GM12878 (cell line): ENCODE measurements at regions not wholly inside any gene's neighbourhood (a gene's known extent, or its start where the extent isn't known, plus 50 kb on each side); places are given as distances from the start of the nearest gene placed in this dataset.

Source experiments
- ATAC-seq: fragments of 200-7000 bp; cut with Tn5 transposase; 3 replicates; pipeline ENCODE4 v1.9.1; 2020; ENCODE audit warnings: mild to moderate bottlenecking, moderate library complexity
- BruUV-seq: library from RNA; stranded (reverse); fragments of 400-500 nt; replicated peaks from 2 replicates; lab custom pipeline; 2021; lab: Mats Ljungman, UMichigan
- CTCF ChIA-PET: fragments of 300-600 bp; sonication (Branson Sonifier 250); formaldehyde crosslinking; extraction: SDS; loops from one replicate; lab custom pipeline; 2021; ENCODE audit warnings: inconsistent platforms; lab: Yijun Ruan, JAX
- POLR2A ChIA-PET: fragments of 350-600 bp; formaldehyde crosslinking; extraction: SDS; loops from one replicate; lab custom pipeline; 2021; ENCODE audit warnings: inconsistent platforms; lab: Charles Lee
- RAD21 ChIA-PET: fragments of 300-600 bp; sonication (Branson Sonifier 250); formaldehyde crosslinking; loops from one replicate; lab custom pipeline; 2023; ENCODE audit warnings: antibody characterized with exemption; ENCODE audit not compliant: unreplicated experiment; lab: Charles Lee
- SMC1A ChIA-PET: fragments of 300-600 bp; sonication (Branson Sonifier 250); formaldehyde crosslinking; loops from one replicate; lab custom pipeline; 2023; ENCODE audit not compliant: unreplicated experiment, uncharacterized antibody; lab: Charles Lee
- DNase-seq: peaks from one replicate; pipeline ENCODE4 v3.0.0-alpha.2; 2011; ENCODE audit warnings: low read depth, low spot score
- FAIRE-seq: peaks from 3 replicates; lab custom pipeline; 2011; peaks lifted over from hg19 to GRCh38; lab: Jason Lieb, UNC
- H2AFZ ChIP-seq: 2 replicates; pipeline ENCODE4 v1.6.0; 2011; ENCODE audit warnings: low read depth, low read length, control low read depth; ENCODE audit not compliant: control insufficient read depth
- H3K27ac ChIP-seq: 2 replicates; pipeline ENCODE4 v1.5.1; 2011; ENCODE audit warnings: control low read depth; ENCODE audit not compliant: control insufficient read depth, insufficient read depth
- H3K27me3 ChIP-seq, 2 experiments: replicated peaks in 1 of 2; 2 replicates each; pipeline versions ENCODE4 v1.6.0 to v1.6.1; 2011; ENCODE audit warnings: low read length in 1 of 2; ENCODE audit not compliant: control insufficient read depth in 2 of 2, insufficient read depth in 2 of 2
- H3K36me3 ChIP-seq, 2 experiments: 2 replicates each; pipeline ENCODE4 v1.5.1; 2011; ENCODE audit warnings: low read length in 1 of 2; ENCODE audit not compliant: control insufficient read depth in 2 of 2, insufficient read depth in 2 of 2
- H3K4me1 ChIP-seq: 2 replicates; pipeline ENCODE4 v1.6.1; 2011; ENCODE audit warnings: mild to moderate bottlenecking, low read length, moderate library complexity, mixed read lengths; ENCODE audit not compliant: control insufficient read depth, insufficient read depth
- H3K4me2 ChIP-seq: 2 replicates; pipeline ENCODE4 v1.6.0; 2011; ENCODE audit warnings: control low read depth; ENCODE audit not compliant: control insufficient read depth, insufficient read depth
- H3K4me3 ChIP-seq: fragments of 200-600 bp; sonication (generic); 2 replicates; pipeline ENCODE4 v1.5.1; 2016
- H3K79me2 ChIP-seq: 2 replicates; pipeline ENCODE4 v1.6.0; 2011; ENCODE audit warnings: low read length; ENCODE audit not compliant: control insufficient read depth, insufficient read depth
- H3K9ac ChIP-seq: 2 replicates; pipeline ENCODE4 v1.8.0; 2011; ENCODE audit warnings: low read length, control low read depth, mixed read lengths; ENCODE audit not compliant: control insufficient read depth, insufficient read depth
- H3K9me3 ChIP-seq: replicated peaks from 3 replicates; pipeline ENCODE4 v1.5.1; 2011; ENCODE audit warnings: mild to moderate bottlenecking, low read length; ENCODE audit not compliant: control insufficient read depth, insufficient read depth
- H4K20me1 ChIP-seq: 2 replicates; pipeline ENCODE4 v1.6.0; 2011; ENCODE audit not compliant: control insufficient read depth, insufficient read depth
- CBX3 ChIP-seq: fragments of 200-600 bp; sonication (generic); IDR thresholded peaks from 2 replicates; pipeline ENCODE4 v1.6.1; 2016; ENCODE audit warnings: low read depth, borderline replicate concordance
- ELK1 ChIP-seq: IDR thresholded peaks from 2 replicates; pipeline ENCODE4 v1.6.1; 2012; ENCODE audit warnings: low read depth, low read length, improper control_type of control experiment
- ESRRA ChIP-seq: IDR thresholded peaks from 2 replicates; pipeline ENCODE4 v1.6.1; 2012; ENCODE audit warnings: mild to moderate bottlenecking, low read length, improper control_type of control experiment
- MTA2 ChIP-seq: fragments of 450-650 bp; IDR thresholded peaks from 2 replicates; pipeline ENCODE4 v1.6.1; 2016; ENCODE audit warnings: low read depth, mild to moderate bottlenecking, moderate library complexity
- SKIL ChIP-seq: fragments of 450-650 bp; IDR thresholded peaks from 2 replicates; pipeline ENCODE4 v1.6.1; 2017; ENCODE audit warnings: mild to moderate bottlenecking, low read depth, inconsistent platforms; ENCODE audit not compliant: poor library complexity, severe bottlenecking
- SRF ChIP-seq, 2 experiments: IDR thresholded peaks; 2 replicates each; pipeline ENCODE4 v1.6.1; 2011; ENCODE audit warnings: low read depth in 2 of 2, low read length in 2 of 2, mild to moderate bottlenecking in 1 of 2, moderate library complexity in 1 of 2
- TBL1XR1 ChIP-seq: IDR thresholded peaks from 2 replicates; pipeline ENCODE4 v1.6.1; 2012; ENCODE audit warnings: low read depth, low read length, improper control_type of control experiment
- ZNF384 ChIP-seq: IDR thresholded peaks from 2 replicates; pipeline ENCODE4 v1.6.1; 2012; ENCODE audit warnings: low read depth, mild to moderate bottlenecking, low read length, improper control_type of control experiment, borderline replicate concordance
- ZSCAN29 ChIP-seq: fragments of 450-650 bp; IDR thresholded peaks from 2 replicates; pipeline ENCODE4 v1.6.1; 2017; ENCODE audit warnings: mild to moderate bottlenecking, moderate library complexity
- WGBS: methylation state at CpG from one replicate; pipeline ENCODE4 v1.1.6; 2016; ENCODE audit warnings: low lambda C conversion rate; ENCODE audit not compliant: insufficient replicate concordance, insufficient coverage; ENCODE audit errors: missing lambda C conversion rate; 5-methylcytosine and 5-hydroxymethylcytosine counted together
- in situ Hi-C: fragments of 300-500 bp; cut with MboI; formaldehyde crosslinking; loops from 9 replicates; pipeline ENCODE4 v1.14.3; 2018; ENCODE audit warnings: mixed read lengths
- intact Hi-C: fragments of 100-400 bp; cut with micrococcal nuclease; formaldehyde crosslinking; loops from one replicate; pipeline ENCODE4 v1.14.2; 2022; ENCODE audit not compliant: unreplicated experiment
- TF ChIP-seq, protein P1 (sequence below): IDR thresholded peaks from 2 replicates; pipeline ENCODE4 v1.6.1; 2011; ENCODE audit warnings: low read depth, low read length, improper control_type of control experiment, borderline replicate concordance
- TF ChIP-seq, protein P2 (sequence below): fragments of 450-650 bp; IDR thresholded peaks from 2 replicates; pipeline ENCODE4 v1.6.1; 2016; ENCODE audit warnings: mild to moderate bottlenecking
- TF ChIP-seq, protein P3 (sequence below): fragments of 450-650 bp; IDR thresholded peaks from 2 replicates; pipeline ENCODE4 v1.6.1; 2017; ENCODE audit warnings: mild to moderate bottlenecking, moderate library complexity

- intact Hi-C loops: no loop called here
- FAIRE-seq: no peak
- TF ChIP-seq CBX3: no peak
- TF ChIP-seq ELK1: no peak
- TF ChIP-seq, protein P1, sequence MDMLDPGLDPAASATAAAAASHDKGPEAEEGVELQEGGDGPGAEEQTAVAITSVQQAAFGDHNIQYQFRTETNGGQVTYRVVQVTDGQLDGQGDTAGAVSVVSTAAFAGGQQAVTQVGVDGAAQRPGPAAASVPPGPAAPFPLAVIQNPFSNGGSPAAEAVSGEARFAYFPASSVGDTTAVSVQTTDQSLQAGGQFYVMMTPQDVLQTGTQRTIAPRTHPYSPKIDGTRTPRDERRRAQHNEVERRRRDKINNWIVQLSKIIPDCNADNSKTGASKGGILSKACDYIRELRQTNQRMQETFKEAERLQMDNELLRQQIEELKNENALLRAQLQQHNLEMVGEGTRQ: no peak
- no peak for TF ChIP-seq ZNF384
- no peak for TF ChIP-seq MTA2
- no peak for TF ChIP-seq TBL1XR1
- no peak for TF ChIP-seq ZSCAN29
- TF ChIP-seq ESRRA: no peak
- no peak for TF ChIP-seq SKIL
- TF ChIP-seq, protein P2, sequence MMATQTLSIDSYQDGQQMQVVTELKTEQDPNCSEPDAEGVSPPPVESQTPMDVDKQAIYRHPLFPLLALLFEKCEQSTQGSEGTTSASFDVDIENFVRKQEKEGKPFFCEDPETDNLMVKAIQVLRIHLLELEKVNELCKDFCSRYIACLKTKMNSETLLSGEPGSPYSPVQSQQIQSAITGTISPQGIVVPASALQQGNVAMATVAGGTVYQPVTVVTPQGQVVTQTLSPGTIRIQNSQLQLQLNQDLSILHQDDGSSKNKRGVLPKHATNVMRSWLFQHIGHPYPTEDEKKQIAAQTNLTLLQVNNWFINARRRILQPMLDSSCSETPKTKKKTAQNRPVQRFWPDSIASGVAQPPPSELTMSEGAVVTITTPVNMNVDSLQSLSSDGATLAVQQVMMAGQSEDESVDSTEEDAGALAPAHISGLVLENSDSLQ: no peak
- no peak for TF ChIP-seq SRF (IDR thresholded peaks at IDR 0.05; ENCODE audit: low read depth in 2 of 2, low read length in 2 of 2)
- TF ChIP-seq, protein P3, sequence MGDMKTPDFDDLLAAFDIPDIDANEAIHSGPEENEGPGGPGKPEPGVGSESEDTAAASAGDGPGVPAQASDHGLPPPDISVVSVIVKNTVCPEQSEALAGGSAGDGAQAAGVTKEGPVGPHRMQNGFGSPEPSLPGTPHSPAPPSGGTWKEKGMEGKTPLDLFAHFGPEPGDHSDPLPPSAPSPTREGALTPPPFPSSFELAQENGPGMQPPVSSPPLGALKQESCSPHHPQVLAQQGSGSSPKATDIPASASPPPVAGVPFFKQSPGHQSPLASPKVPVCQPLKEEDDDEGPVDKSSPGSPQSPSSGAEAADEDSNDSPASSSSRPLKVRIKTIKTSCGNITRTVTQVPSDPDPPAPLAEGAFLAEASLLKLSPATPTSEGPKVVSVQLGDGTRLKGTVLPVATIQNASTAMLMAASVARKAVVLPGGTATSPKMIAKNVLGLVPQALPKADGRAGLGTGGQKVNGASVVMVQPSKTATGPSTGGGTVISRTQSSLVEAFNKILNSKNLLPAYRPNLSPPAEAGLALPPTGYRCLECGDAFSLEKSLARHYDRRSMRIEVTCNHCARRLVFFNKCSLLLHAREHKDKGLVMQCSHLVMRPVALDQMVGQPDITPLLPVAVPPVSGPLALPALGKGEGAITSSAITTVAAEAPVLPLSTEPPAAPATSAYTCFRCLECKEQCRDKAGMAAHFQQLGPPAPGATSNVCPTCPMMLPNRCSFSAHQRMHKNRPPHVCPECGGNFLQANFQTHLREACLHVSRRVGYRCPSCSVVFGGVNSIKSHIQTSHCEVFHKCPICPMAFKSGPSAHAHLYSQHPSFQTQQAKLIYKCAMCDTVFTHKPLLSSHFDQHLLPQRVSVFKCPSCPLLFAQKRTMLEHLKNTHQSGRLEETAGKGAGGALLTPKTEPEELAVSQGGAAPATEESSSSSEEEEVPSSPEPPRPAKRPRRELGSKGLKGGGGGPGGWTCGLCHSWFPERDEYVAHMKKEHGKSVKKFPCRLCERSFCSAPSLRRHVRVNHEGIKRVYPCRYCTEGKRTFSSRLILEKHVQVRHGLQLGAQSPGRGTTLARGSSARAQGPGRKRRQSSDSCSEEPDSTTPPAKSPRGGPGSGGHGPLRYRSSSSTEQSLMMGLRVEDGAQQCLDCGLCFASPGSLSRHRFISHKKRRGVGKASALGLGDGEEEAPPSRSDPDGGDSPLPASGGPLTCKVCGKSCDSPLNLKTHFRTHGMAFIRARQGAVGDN: no peak
Observed at GRCh38 chr7:121561717-121562116, 165.6 kb upstream of the FAM3C start.

More at GRCh38 chr7:121561717-121562116, 165.6 kb upstream of the FAM3C start:
- Histone ChIP-seq H3K9ac (no peak overlapping the region), H2AFZ (no peak overlapping the region), H4K20me1 (no peaks in the 10 kb centered on the region), H3K9me3 (no peaks in the 10 kb centered on the region), H3K79me2 (no peaks in the 10 kb centered on the region), H3K4me2 (no peak overlapping the region), H3K4me1 (no peaks in the 10 kb centered on the region), H3K36me3 (no peaks in the 10 kb centered on the region), H3K4me3 (no peak overlapping the region), H3K27ac (no peak overlapping the region), H3K27me3 (peaks cover 0 to 2% of the 10 kb centered on the region in 2 experiments; a peak in 1 of 4 replicates)
- in situ Hi-C loops: no loop called here
- DNase-seq (no peak), ATAC-seq (no peak)
- ChIA-PET CTCF (interaction anchor here (0.6 to 1.3 kb wide), 5 partner anchors 14 to 433 kb away, joined by 3 to 4 read pairs (median 3); no protein-coding TSS in a partner anchor), SMC1A (no interaction called here), POLR2A (no interaction called here), RAD21 (no interaction called here)
- BruUV-seq: no TSS peak
- 100% methylated on average over 1 of the region's 1 CpG for WGBS
